ENCODE measurements at regions not wholly inside any gene's neighbourhood (a gene's known extent, or its start where the extent isn't known, plus 50 kb on each side); places are given as distances from the start of the nearest gene placed in this dataset.

- TF ChIP-seq CTCF (conservative IDR thresholded peaks at IDR 0.05) (no peak), ZFX (IDR thresholded peaks at IDR 0.05) (no peak)
These were observed 129.7 kb upstream of the NGF start for GRCh38 chr1:115467790-115468189.

Measured in C4-2B (cell line).